Smooth muscle cell (in vitro differentiated cells): ENCODE measurements at regions not wholly inside any gene's neighbourhood (a gene's known extent, or its start where the extent isn't known, plus 50 kb on each side); places are given as distances from the start of the nearest gene placed in this dataset.

ENCODE experiments used
- DNase-seq: peaks from one replicate; lab custom pipeline; 2025; ENCODE audit not compliant: unreplicated experiment; lab: John Stamatoyannopoulos, UW
- H2AFZ ChIP-seq: fragments of 200-600 bp; sonication (generic); 2 replicates; pipeline ENCODE4 v1.6.0; 2016; ENCODE audit warnings: antibody characterized with exemption, low read depth, mild to moderate bottlenecking
- H3F3A ChIP-seq: fragments of 200-600 bp; sonication (generic); 2 replicates; pipeline ENCODE4 v1.6.0; 2017; ENCODE audit warnings: antibody characterized with exemption, low read depth
- H3K27ac ChIP-seq: fragments of 200-600 bp; sonication (generic); 2 replicates; pipeline ENCODE4 v1.5.1; 2016; ENCODE audit warnings: low read depth, mild to moderate bottlenecking
- H3K27me3 ChIP-seq: fragments of 200-600 bp; sonication (generic); 2 replicates; pipeline ENCODE4 v1.6.1; 2016; ENCODE audit warnings: low read depth, mild to moderate bottlenecking
- H3K36me3 ChIP-seq: fragments of 200-600 bp; sonication (generic); 2 replicates; pipeline ENCODE4 v1.5.1; 2016; ENCODE audit warnings: low read depth
- H3K4me1 ChIP-seq: fragments of 200-600 bp; sonication (generic); 2 replicates; pipeline ENCODE4 v1.5.1; 2016; ENCODE audit warnings: low read depth
- H3K4me2 ChIP-seq: fragments of 200-600 bp; sonication (generic); 2 replicates; pipeline ENCODE4 v1.6.0; 2016; ENCODE audit warnings: mild to moderate bottlenecking
- H3K4me3 ChIP-seq: fragments of 200-600 bp; sonication (generic); 2 replicates; pipeline ENCODE4 v1.5.1; 2016; ENCODE audit warnings: mild to moderate bottlenecking
- H3K79me2 ChIP-seq: fragments of 200-600 bp; sonication (generic); 2 replicates; pipeline ENCODE4 v1.6.0; 2016; ENCODE audit warnings: low read depth, mild to moderate bottlenecking
- H3K9ac ChIP-seq: fragments of 200-600 bp; sonication (generic); 2 replicates; pipeline ENCODE4 v1.6.0; 2016; ENCODE audit warnings: low read depth
- H3K9me3 ChIP-seq: fragments of 200-600 bp; sonication (generic); replicated peaks from 2 replicates; pipeline ENCODE4 v1.5.1; 2016; ENCODE audit warnings: low read depth
- H4K20me1 ChIP-seq: fragments of 200-600 bp; sonication (generic); 2 replicates; pipeline ENCODE4 v1.6.0; 2016; ENCODE audit warnings: low read depth
- CTCF ChIP-seq: fragments of 200-600 bp; sonication (generic); IDR thresholded peaks from 2 replicates; pipeline ENCODE4 v1.5.1; 2017; ENCODE audit warnings: borderline replicate concordance, mild to moderate bottlenecking, antibody characterized with exemption; ENCODE audit not compliant: insufficient read depth, poor library complexity, severe bottlenecking
- WGBS: methylation state at CpG from one replicate; pipeline ENCODE4 v1.1.7; 2016; ENCODE audit warnings: low lambda C conversion rate; 5-methylcytosine and 5-hydroxymethylcytosine counted together

GRCh38 chrX:113315927-113316326 is 475.3 kb upstream of the AMOT start:
- Histone ChIP-seq H3K79me2 (no peaks in the 10 kb centered on the region), H3K27me3 (no peaks in the 10 kb centered on the region), H3K36me3 (no peaks in the 10 kb centered on the region), H3K4me2 (no peak overlapping the region), H3F3A (no peaks in the 10 kb centered on the region), H3K27ac (no peak overlapping the region), H3K4me3 (no peak overlapping the region), H3K9ac (no peak overlapping the region), H4K20me1 (no peaks in the 10 kb centered on the region), H3K9me3 (no peaks in the 10 kb centered on the region), H2AFZ (no peak overlapping the region), H3K4me1 (no peaks in the 10 kb centered on the region)
- TF ChIP-seq CTCF, result no peak
- no peak for DNase-seq
- 83% methylated on average over 2 of the region's 2 CpGs for WGBS

GRCh38 chrX:113305496-113305895 is 464.9 kb upstream of the AMOT start:
- 68% methylated on average over 1 of the region's 1 CpG for WGBS

GRCh38 chrX:113300580-113300979 is 459.9 kb upstream of the AMOT start:
- Histone ChIP-seq H3K36me3 (no peaks in the 10 kb centered on the region), H3K9ac (no peak overlapping the region), H3F3A (no peaks in the 10 kb centered on the region), H4K20me1 (no peaks in the 10 kb centered on the region), H3K4me2 (no peak overlapping the region), H2AFZ (no peak overlapping the region), H3K27me3 (no peaks in the 10 kb centered on the region), H3K27ac (no peak overlapping the region), H3K4me3 (no peak overlapping the region), H3K79me2 (no peaks in the 10 kb centered on the region), H3K4me1 (no peaks in the 10 kb centered on the region), H3K9me3 (no peaks in the 10 kb centered on the region)
- no peak for TF ChIP-seq CTCF
- WGBS, result 89% methylated on average over 3 of the region's 3 CpGs
- DNase-seq, result no peak

More at GRCh38 chrX:113305496-113305895, 464.9 kb upstream of the AMOT start:
- Histone ChIP-seq H3K27me3 (no peaks in the 10 kb centered on the region), H3K9me3 (no peaks in the 10 kb centered on the region), H3K27ac (no peak overlapping the region), H3K4me2 (no peak overlapping the region), H3K4me1 (no peaks in the 10 kb centered on the region), H2AFZ (no peak overlapping the region), H4K20me1 (no peaks in the 10 kb centered on the region), H3K36me3 (no peaks in the 10 kb centered on the region), H3K79me2 (no peaks in the 10 kb centered on the region), H3K9ac (no peak overlapping the region), H3F3A (no peaks in the 10 kb centered on the region), H3K4me3 (no peak overlapping the region)
- no peak for DNase-seq
- TF ChIP-seq CTCF, result no peak

- no peak overlapping the region for H2AFZ ChIP-seq
- no peaks in the 10 kb centered on the region for H3F3A ChIP-seq
- H3K36me3 ChIP-seq, result no peaks in the 10 kb centered on the region
- H3K9ac ChIP-seq, result no peak overlapping the region
- no peak overlapping the region for H3K27ac ChIP-seq
- no peak overlapping the region for H3K4me2 ChIP-seq
- H3K4me3 ChIP-seq, result no peak overlapping the region
- H3K9me3 ChIP-seq, result no peaks in the 10 kb centered on the region
- H3K79me2 ChIP-seq, result no peaks in the 10 kb centered on the region
- no peak for TF ChIP-seq CTCF
- H3K4me1 ChIP-seq, result no peaks in the 10 kb centered on the region
- no peaks in the 10 kb centered on the region for H3K27me3 ChIP-seq
- H4K20me1 ChIP-seq, result no peaks in the 10 kb centered on the region
- DNase-seq, result no peak
These were observed 456.8 kb upstream of the AMOT start for GRCh38 chrX:113297437-113297836.
